GM19035 (cell line): ENCODE measurements at regions not wholly inside any gene's neighbourhood (a gene's known extent, or its start where the extent isn't known, plus 50 kb on each side); places are given as distances from the start of the nearest gene placed in this dataset.

Source experiments
- ATAC-seq: cut with Tn5 transposase; IDR thresholded peaks from one replicate; pipeline ENCODE4 v1.9.1; 2021; ENCODE audit not compliant: unreplicated experiment

DNA sequence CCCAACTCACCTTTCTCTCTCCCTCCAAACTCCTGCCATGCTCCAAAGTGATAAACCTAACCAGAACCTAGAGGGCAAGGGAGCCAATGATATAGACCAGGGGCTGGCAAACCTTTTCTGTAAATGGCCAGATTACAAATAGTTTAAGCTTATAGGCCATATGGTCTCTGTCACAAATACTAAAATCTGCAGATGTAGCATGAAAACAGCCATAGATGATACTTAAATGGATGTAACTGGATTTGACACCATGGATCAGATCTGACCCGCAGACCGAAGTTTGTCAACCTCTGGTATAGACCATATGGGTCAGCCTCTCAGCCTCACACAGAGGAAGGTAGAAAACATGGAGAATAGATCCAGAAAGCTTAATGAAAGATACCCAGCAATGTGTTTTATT is 165.2 kb upstream of the STT3B start:
- ATAC-seq, result no peak

DNA sequence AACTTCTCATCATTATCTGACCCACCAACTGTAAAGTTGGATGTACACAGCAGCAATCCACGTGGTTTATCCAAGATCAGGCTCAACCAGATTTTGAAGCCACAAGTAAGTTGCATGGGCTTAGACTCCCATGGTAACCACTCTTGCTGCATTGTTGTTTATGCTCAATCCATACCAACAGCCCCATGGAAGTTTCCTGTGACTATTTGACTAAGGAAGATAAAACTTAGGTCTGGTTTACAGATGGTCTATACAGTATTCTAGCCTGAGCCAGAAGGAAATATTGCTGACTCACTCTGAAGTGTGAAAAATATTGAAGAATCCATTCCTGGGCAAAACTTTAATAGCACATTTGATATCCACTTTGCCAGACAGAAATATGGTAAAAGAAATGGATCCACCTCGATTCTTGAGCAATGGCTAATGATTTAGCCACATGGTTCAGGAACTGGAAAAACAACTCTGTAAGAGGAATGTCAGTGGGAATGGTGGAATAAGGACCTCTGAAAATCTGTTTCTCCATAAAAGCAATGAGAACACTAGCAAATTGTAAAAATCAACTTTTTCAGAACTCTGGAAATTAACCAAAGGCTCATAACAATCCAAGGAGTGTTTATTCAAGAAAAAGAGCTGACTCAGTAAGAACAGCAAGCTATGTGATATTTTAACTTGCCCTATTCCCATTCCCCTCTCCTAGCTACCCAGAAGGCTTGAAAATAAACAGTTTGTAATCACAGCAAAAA is 162.9 kb upstream of the STT3B start:
- no peak for ATAC-seq

DNA sequence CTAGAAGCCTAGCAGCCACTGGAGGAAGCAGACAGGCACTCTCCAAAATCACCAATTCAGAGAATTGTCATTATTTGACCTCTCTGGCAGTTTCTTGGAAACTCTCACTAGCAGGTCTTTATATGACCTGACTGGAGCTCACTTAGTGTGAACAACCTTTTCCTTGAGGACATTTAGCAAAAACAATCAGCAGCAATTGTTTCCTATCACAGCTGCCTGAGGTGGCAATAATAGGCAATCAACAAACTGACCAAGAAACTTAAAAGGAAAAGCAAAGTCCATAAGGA is 162.4 kb upstream of the STT3B start:
- no peak for ATAC-seq

DNA sequence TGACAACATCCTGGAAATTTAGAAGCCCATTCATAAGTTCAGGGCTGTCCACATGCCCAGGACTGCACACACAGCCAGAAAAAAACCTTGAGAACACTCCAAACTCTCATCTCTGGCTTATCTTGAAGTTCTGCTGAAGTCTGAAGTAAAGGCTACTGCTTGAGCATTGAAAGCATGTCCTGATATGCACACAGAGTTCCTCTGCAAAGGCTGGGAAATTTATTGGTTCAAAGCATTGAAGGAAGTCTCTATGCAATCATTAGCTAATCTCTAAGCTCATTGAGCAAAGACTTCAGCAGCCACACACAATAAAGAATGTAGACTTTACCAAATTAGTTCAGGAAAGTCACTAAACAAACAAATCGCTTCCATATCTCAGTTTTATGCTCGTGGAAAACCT is 162.0 kb upstream of the STT3B start:
- ATAC-seq, result no peak

DNA sequence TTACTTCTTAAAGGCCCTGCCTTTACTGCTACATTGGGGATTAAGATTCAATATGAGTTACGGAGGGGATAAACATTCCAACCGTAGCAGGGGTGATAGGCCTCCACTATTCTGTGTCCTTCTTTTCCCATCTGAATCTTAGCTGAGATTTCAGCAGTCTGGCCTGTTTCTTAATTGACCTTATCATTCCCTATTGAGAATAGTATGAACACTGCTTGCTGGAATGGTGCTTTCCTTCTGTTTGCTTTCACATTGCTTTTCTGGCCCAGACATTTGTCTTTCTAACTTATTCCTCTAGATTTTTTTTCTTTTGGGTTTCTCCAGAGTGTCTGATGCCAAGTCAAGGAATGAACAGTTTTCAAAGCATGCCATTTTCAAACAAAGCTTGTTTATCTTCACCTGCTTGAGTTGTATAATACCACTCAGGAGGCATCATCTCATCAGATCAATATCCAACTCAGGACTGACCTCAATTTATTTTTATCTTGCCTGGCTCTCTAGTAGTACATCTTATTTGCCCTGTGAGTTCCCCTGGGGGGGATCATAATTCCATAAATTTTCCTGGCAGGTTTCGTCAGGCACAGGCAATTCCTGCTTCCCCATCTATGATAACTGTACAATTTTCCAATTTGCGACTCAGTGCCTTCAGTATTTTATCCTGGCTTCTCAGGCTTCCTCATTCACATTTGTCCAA is 161.1 kb upstream of the STT3B start:
- ATAC-seq, result no peak

DNA sequence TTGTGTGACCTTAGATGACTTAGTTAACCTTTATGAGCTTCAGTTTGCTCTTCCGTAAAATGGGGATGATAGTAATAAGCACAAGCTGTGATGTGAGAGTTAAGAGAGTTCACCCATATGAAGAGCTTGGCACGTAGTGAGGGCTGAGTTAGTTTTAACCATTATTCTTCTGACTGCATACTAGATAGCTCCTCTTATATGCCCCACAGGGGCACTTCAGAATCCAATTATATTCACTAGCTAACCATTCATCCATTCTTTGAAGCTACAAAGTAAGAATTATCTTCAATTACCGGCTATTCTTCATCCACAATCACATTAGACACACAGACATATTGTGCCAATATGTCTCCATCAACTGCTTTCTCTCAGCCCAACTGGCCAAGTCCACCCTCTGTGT is 159.0 kb upstream of the STT3B start:
- no peak for ATAC-seq

DNA sequence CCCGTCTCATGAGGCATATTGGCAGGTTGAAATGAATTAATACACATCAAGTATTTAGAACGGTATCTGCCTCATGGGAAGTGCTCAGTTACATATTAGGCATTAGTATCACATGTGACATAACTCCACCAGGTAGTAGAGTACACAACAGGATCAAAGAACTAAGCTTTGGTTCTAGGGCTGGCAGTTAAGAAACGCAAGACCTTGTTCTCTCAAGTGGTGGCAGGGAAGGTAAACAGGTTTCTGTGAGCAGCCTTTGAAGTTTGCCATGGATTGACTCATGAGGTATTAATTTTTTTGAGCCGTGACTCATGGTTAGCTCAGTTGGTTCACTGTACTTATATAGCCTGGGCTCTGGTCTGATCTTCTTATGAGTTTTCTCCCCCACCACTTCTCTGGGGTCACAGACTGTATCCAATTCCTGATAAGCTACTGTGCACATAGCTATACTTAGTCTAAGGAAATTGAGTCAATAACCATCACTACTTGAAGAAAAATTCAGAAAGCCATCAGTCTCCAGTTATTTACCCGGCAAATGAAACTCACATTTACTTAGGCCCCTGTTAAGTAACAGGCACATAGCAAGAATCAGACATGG is 155.6 kb upstream of the STT3B start:
- ATAC-seq, result no peak

DNA sequence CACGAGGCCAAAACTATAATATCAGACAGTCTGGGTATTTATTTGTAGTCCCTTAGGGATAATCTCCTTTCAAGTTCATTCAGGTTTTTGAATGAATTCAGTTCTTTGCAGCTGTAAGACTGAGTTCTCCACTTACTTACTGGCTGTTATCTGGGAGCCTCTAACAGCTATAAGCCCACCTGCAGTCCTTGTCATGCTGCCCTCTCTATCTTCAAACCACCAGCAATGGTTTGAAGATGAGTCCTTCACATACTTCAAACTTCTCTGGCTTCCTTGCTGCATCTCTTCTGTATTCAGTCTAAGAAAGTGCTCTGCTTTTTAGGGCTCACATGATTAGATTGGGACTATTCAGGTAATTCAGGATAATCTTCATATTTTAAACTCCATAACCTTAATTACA is 154.5 kb upstream of the STT3B start:
- ATAC-seq, result no peak

DNA sequence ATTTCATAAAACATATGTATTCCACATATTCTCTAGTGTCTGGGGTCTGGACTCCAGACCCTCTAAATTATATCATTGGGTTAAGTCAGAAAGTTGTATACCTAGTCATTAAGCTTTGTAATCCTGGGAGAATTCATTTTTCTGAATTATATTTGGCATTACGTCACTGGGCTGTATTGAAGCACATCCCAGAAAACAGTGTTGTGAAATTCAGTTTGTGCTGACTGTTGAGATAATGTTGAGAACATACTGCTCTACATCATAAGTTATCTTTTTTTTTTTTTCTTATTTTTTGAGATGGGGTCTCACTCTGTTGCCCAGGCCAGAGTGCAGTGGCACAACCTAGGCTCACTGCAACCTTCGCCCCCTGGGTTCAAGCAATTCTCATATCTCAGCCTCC is 153.1 kb upstream of the STT3B start:
- ATAC-seq, result no peak

DNA sequence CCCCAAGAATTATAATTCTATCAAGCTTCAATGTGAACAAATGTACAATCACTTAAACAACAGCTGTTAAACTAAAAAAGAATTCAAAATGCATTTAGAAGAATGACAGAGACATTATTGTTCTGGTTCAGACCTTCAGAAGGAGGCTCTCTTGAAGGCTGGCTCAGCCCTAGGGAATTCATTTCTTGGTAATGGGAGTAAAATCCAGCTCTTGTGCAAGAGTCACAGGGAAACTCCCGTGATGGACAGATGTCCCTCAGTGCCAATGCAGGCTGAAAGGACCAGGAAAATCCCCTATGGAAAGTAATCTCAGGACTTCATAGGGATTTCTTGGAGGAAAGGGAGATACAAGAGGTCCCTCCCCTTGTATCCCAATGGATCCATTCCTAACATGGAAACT is 149.9 kb upstream of the STT3B start:
- ATAC-seq, result no peak

DNA sequence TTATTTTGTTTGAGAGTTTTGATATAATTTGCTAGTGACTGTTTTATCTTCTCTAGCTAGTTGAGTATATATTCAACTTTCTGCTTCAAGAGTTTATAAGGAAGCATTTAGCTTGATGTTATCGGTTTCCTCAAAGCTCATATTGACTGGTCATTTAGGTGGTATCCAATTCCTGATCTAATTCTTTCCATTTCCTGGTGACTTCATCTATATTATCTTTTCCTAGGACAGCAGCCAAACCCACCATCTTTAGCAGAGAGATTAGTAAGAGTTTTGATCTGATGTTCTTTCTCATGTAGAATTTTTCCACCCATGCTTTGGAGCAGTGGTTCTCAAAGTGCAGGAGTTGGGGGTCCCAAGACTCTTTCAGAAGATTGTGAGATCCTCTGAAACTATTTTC is 148.6 kb upstream of the STT3B start:
- no peak for ATAC-seq

DNA sequence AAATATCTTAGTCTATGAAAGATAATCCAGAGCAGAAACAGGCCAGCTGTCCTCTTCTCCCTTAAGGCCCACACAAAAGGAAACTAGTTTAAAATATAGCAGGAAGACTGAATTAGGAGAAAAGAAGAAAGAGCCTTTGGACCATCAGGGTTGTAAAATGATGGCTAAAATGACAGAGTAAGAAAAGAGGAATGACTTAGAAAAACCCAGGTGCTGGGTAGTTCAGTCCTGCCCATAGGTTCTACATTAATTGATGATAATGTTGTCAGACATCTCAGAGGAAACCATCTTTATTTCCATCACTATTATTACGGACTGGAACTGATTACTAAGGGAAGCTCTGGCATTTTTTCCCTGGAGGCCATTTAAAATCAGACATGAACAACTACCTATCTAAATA is 142.8 kb upstream of the STT3B start:
- no peak for ATAC-seq

DNA sequence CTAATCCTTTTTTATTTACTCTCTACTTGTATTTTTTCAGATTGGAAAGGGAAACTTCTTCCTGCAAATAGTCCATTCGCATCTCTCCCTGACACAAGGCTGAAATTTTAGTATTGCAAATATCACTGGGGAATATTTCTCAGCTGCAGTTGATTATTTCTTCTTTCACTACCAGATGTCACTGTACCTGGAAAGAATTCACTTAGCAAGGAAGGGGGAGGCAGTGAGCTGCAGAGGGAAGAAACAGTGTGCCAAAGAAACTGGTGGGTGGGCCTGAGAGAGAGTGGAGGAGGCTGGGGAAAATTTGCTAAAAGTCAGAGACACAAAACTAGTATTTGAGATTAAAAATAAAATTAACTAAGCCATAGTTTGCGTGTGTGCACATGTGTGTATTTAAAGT is 142.3 kb upstream of the STT3B start:
- ATAC-seq, result no peak

DNA sequence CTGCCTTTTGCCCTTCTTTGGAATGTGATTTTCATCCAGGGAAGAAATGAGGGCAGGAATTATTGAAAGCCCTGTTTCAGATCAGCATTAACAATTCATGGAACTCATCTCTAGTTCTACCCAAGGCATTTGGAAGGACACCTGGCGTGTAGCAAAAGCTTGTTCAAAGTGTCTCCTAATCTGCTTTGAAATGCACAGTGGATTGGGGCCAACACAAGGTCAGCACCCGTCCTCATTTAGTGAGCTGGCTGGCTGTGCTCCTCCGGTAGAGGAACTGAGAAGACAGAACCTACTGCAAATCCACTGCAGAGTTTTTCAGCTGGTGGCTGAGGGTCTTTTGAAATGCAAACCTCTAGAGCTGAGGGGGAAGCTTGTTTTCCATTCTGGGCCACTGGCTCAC is 141.6 kb upstream of the STT3B start:
- no peak for ATAC-seq

DNA sequence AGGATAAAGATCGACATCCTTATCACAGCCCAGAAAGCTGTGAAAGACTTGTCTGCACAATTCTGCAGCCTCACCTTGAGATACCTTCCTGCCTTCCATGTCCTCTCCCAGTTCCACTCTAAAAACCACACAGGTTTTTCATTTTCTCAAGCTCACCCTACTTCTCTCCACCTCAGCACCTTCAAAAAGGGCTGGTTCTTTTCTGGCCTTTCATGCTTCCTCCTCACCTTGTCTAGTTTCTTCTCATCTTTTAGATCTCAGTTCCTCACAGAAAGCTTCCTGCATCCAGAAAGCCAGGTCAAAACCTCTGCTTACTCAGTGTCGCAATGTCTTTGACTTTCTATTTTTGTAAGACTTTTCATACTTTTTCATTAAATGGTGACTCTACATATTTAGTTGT is 140.2 kb upstream of the STT3B start:
- ATAC-seq, result no peak

DNA sequence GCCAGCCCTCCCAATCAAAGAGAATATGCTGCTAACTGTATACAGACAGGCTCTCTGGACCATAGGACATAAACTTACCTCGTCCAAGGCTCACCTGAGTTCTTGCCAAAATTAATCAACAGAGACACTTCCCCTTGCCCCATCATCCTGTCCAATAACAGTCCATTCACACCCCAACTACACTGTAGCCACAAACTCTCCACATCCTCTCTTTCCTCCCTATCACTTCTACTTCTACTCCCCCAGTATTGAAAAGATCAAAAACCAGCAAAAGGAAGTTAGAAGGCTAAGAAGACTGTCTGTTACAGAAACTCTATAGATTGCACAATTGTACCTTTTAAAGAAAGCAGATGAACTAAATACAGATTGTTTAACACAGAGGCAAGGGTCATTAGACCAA is 133.5 kb upstream of the STT3B start:
- no peak for ATAC-seq

DNA sequence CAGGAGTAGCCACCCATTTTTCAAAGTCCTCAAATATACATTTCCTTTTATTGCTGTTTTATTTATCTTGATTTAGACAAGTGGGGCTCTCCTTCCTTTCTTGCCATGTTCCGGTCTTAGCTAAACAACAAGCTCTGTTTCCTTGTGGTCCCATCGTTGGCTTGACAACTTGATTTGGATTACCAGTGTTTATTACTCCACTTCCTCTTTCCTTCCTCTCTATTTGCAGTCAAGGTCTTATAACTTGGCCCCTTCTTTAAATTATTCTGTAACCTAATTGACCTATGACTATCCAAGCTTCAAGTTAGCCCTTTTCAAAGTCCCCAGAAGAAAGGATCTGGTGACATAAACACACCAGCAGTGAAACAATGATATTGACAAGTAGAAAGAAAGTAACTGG is 130.6 kb upstream of the STT3B start:
- ATAC-seq, result no peak

DNA sequence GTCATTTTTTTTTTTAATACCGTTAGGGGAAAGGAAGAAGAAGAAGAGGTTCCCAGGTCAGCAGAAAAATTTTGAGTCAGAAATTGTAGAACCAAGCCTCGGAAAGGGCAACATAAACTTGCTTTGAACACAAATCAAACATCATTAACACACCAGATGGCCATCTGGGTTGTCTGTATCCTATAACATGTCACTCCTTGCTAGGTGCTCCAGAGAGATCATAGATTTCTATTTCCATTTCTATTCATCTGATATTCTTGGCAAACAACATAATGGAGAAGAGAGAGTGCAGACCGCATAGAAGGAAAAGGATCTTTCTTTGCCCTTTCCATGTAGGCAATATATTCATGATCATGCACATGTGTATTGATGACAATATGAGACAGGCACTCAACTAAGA is 129.5 kb upstream of the STT3B start:
- no peak for ATAC-seq

DNA sequence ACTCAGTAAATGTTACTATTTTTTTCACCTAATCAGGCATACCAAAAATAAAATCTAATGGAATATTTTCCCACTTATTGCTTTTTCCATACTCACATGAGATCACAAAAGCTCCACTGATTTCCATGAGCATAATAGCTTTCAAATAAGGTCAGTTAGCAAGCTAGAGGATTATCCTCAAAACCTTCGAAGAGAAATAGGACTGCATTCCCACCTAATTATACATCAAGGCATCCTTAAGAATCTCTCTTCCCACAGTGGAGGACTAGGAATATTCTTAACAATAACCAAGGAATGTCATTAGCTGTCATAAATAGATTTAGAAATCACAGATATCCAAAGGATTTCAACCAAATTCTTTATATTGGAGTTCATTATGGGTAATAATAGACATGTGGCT is 127.9 kb upstream of the STT3B start:
- ATAC-seq, result no peak

DNA sequence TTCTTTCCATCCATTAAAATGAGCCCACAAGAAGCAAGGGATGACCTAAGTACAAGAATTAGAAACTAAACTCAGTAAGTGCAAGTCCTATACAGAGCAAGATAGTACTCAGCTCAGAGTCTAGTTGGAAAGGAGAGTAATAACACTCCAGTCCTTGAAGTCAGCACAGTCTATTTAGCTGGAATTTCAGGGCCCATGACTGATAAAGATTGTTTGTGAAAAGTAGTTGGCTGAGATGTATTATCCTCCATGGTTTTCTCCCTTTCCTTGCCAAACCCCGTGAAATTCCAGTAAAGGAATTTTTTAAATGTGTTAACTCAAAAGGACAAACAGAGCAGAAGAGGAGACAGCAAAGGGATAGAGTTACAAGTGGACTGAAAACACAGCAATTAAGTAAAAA is 127.2 kb upstream of the STT3B start:
- no peak for ATAC-seq

DNA sequence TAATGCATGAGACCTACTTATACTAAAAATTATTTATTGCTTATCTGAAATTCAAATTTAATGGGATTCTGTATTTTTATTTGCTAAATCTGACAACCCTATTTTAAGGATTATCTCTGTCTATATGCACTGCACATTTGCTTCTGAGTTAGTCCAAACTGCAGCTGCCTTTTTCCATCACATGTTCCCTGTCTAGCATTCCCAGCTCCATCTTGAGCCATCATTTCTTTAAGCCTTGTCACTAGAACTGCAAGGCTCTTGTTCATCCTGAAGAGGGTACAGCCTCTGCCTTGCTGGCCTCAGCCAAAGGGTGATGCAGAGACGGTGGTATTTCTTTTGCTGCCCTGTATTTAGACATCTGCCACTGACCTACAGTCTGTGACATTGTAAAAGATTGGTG is 125.8 kb upstream of the STT3B start:
- no peak for ATAC-seq

DNA sequence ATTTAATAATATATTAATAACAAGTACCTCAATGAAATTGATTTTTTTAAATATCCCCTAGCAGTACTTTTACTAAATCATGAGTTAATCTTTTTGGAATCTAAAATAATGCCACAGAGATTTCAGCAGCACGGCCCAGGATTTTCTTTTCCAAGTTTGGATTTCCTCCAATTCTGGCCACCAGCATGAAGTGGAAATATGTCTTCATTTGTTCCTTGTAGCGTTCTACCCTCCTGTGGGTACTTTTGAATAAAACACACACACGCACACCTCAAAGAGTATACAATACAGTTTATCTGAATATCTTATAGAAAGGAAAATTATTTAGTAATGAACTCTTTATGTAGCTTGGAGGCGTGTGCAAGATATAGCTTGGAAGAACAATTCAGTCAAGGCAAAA is 125.1 kb upstream of the STT3B start:
- no peak for ATAC-seq

DNA sequence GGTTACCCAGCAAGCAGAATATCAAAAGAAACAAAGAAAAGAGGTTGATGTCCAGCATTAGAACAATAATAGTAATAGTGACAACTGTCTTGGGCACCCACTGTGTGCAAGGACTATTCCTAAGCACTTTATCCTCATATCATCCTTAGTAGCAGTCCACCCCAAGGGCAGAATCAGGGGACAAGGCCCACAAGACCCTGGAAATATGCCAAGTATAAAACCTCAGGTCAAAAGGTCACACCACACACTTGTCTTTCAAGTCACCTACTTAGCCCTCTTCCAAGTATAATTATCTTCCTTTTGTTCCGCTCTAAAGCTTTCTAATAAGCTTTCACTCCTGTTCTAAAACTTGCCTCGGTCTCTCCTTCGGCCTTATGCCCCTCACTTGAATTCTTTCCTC is 124.0 kb upstream of the STT3B start:
- no peak for ATAC-seq
